SH-SY5Y (cell line): ENCODE measurements at regions not wholly inside any gene's neighbourhood (a gene's known extent, or its start where the extent isn't known, plus 50 kb on each side); places are given as distances from the start of the nearest gene placed in this dataset.

Experiments used
- GATA2 ChIP-seq: IDR thresholded peaks from 2 replicates; pipeline ENCODE4 v1.6.1; 2011; ENCODE audit warnings: mild to moderate bottlenecking, low read depth, low read length
- GATA3 ChIP-seq: IDR thresholded peaks from 2 replicates; pipeline ENCODE4 v1.6.1; 2011; ENCODE audit warnings: low read depth, mild to moderate bottlenecking, low read length, moderate library complexity

DNA sequence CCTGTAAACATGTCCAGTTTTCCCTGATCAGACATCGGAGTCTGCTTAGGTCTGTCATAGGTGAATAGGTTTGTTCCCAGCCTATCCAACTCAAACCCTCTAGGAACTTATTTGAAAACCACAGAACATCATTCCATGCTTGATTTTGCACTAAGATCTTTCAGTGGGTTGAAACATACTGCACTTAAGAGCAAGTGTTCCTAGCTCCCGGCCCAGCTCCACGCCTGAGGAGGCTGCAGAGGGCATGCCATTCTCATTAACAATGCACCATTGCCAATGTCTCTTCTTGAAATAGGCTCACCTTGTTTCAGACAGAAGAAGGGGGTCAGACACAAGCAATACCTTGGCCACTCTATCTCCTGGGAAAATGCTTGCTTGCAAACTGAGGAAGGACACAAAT lies 78.0 kb upstream of the EGR2 start:
- TF ChIP-seq GATA3 (no peak), GATA2 (no peak)
